ENCODE measurements at regions not wholly inside any gene's neighbourhood (a gene's known extent, or its start where the extent isn't known, plus 50 kb on each side); places are given as distances from the start of the nearest gene placed in this dataset.

DNA sequence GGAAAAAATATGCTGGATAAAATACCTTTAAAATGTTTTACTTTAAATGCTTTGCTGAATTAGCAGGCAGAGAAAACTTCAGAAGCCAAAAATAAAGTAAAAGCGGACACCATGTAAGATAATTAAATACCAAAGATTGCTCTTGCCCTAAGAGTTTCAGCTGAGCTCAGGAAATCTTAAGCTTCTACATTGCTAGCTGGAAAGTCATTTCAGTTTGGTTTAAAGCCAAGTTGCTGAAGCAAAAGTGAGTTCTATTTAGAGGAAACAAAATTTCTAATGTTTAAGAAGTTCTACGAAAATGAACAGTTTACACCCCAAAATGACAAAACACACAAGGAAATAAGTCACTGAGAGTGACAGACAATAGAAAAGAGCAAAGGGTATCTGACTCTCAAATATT is 310.0 kb downstream of the ADAMTS20 start:
- peak overlapping the region; percentile 62 for H3K4me2 ChIP-seq (ENCODE audit: insufficient read depth, low read length)
- no peaks in the 10 kb centered on the region for H3K9me1 ChIP-seq (replicated peaks; ENCODE audit: control insufficient read depth, extremely low read depth, insufficient read depth, low read length)
- H3K27me3 ChIP-seq (ENCODE audit: control insufficient read depth in 2 of 2, insufficient read depth in 2 of 2, low read length in 2 of 2) = no peaks in the 10 kb centered on the region
- peaks cover 37% of the 10 kb centered on the region for H3K4me1 ChIP-seq (ENCODE audit: control insufficient read depth, extremely low read depth, insufficient read depth, low read length)
- H3K79me2 ChIP-seq (ENCODE audit: control insufficient read depth, insufficient read depth, low read length) = no peaks in the 10 kb centered on the region
- DNase-seq (ENCODE audit: low read depth, low spot score) (peak; percentile 27), FAIRE-seq (no peak)
- no peaks in the 10 kb centered on the region for H4K20me1 ChIP-seq (replicated peaks; ENCODE audit: control insufficient read depth, extremely low read depth, insufficient read depth, low read length)
- H3K36me3 ChIP-seq (ENCODE audit: control insufficient read depth in 2 of 2, extremely low read depth in 1 of 2, insufficient read depth in 2 of 2, low read length in 2 of 2) = no peaks in the 10 kb centered on the region
- H3K27ac ChIP-seq (ENCODE audit: insufficient read depth, low read depth, low read length) = no peak overlapping the region
- ChIA-PET POLR2A (no interaction called here), CTCF (interaction anchor here (1.3 to 1.6 kb wide), 2 partner anchors 39 to 40 kb away, joined by 3 to 4 read pairs; no protein-coding TSS in a partner anchor)
- no peak overlapping the region for H3K4me3 ChIP-seq (replicated peaks in 1 of 3; ENCODE audit: insufficient read depth in 1 of 3, low read depth in 1 of 3, low read length in 3 of 3)
- BruUV-seq (replicated peaks) = no TSS peak
- dilution Hi-C loops (cut with MboI; ENCODE audit: extremely low pct_ligation_motif_present, low sequenced_read_pairs) = no loop called here
- peak overlapping the region; percentile 45 for H2AFZ ChIP-seq (ENCODE audit: low read depth, low read length)
- no peaks in the 10 kb centered on the region for H3K9me3 ChIP-seq (replicated peaks; ENCODE audit: control insufficient read depth, insufficient read depth, low read length)
- intact Hi-C loops (cut with micrococcal nuclease) = no loop called here
- TF ChIP-seq, protein P1, sequence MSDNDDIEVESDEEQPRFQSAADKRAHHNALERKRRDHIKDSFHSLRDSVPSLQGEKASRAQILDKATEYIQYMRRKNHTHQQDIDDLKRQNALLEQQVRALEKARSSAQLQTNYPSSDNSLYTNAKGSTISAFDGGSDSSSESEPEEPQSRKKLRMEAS (IDR thresholded peaks at IDR 0.05; ENCODE audit: insufficient read depth, insufficient read length) = no peak
- no peak for TF ChIP-seq EZH2 (IDR thresholded peaks at IDR 0.05; ENCODE audit: borderline replicate concordance, low read depth, low read length, severe bottlenecking)
- no peak overlapping the region for H3K9ac ChIP-seq (replicated peaks; ENCODE audit: extremely low read depth, insufficient read depth, low read length)

DNA sequence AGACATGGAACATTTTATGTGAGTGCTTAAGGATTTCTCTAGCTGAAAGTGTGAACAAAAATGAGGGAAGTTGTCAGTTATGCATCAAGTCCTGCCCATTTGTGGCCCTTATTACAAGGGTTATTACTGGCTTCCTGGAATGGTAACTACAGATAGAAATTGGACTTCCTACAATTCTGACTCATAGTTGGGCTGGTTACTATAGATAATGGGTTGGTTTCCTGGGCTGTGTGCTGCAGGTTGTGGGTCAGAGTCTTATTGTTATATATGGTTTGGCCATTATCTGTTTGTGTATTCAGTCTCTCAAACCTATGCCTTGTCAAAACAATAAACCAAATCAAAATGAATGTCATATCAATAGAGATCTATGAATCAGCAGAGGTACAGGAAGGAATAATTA is 313.7 kb downstream of the ADAMTS20 start:
- ChIA-PET POLR2A (interaction anchor here (0.9 to 1.2 kb wide), 3 partner anchors 29 to 448 kb away, joined by 3 to 6 read pairs (median 6); no protein-coding TSS in a partner anchor), CTCF (interaction anchor here (0.7 to 3.5 kb wide), 17 partner anchors 9 to 755 kb away, joined by 3 to 15 read pairs (median 3); no protein-coding TSS in a partner anchor)
- TF ChIP-seq POLR2AphosphoS5 (IDR thresholded peaks at IDR 0.05; ENCODE audit: insufficient read depth, low read depth, low read length) (peak; percentile 98), MYC (IDR thresholded peaks at IDR 0.05; ENCODE audit: low read depth, low read length) (no peak), GATA2 (IDR thresholded peaks at IDR 0.05; ENCODE audit: insufficient read depth, insufficient read length, low read depth, low read length) (peak; percentile 100), JUN (IDR thresholded peaks at IDR 0.05; ENCODE audit: borderline replicate concordance, insufficient read depth, insufficient read length, low read depth) (peak; percentile 98), FOS (IDR thresholded peaks at IDR 0.05; ENCODE audit: borderline replicate concordance, insufficient read depth, low read length) (peak; percentile 97), POLR2A (IDR thresholded peaks at IDR 0.05; ENCODE audit: low read depth, low read length) (peak; percentile 94)
- TF ChIP-seq, protein P1 (IDR thresholded peaks at IDR 0.05; ENCODE audit: insufficient read depth, insufficient read length) = no peak
- DNase-seq (ENCODE audit: low read depth, low spot score) = peak; percentile 99
- no peaks in the 10 kb centered on the region for H3K9me3 ChIP-seq (replicated peaks; ENCODE audit: control insufficient read depth, insufficient read depth, low read length)
- H2AFZ ChIP-seq (ENCODE audit: low read depth, low read length) = no peak overlapping the region
- no peak overlapping the region for H3K4me3 ChIP-seq (replicated peaks in 1 of 3; ENCODE audit: insufficient read depth in 1 of 3, low read depth in 1 of 3, low read length in 3 of 3)
- no peaks in the 10 kb centered on the region for H4K20me1 ChIP-seq (replicated peaks; ENCODE audit: control insufficient read depth, extremely low read depth, insufficient read depth, low read length)
- H3K4me2 ChIP-seq (ENCODE audit: insufficient read depth, low read length) = peak overlapping the region; percentile 68
- H3K4me1 ChIP-seq (ENCODE audit: control insufficient read depth, extremely low read depth, insufficient read depth, low read length) = peaks cover 54% of the 10 kb centered on the region
- peak; percentile 94 for FAIRE-seq
- H3K36me3 ChIP-seq (ENCODE audit: control insufficient read depth in 2 of 2, extremely low read depth in 1 of 2, insufficient read depth in 2 of 2, low read length in 2 of 2) = no peaks in the 10 kb centered on the region
- intact Hi-C loops (cut with micrococcal nuclease) (loop anchor here (1.0 kb wide), 10 partner anchors 29 to 756 kb away; no protein-coding TSS in a partner anchor), dilution Hi-C loops (cut with MboI; ENCODE audit: extremely low pct_ligation_motif_present, low sequenced_read_pairs) (no loop called here)
- no TSS peak for BruUV-seq (replicated peaks)
- H3K9ac ChIP-seq (replicated peaks; ENCODE audit: extremely low read depth, insufficient read depth, low read length) = peak overlapping the region; percentile 48
- no peaks in the 10 kb centered on the region for H3K9me1 ChIP-seq (replicated peaks; ENCODE audit: control insufficient read depth, extremely low read depth, insufficient read depth, low read length)
- H3K79me2 ChIP-seq (ENCODE audit: control insufficient read depth, insufficient read depth, low read length) = no peaks in the 10 kb centered on the region
- H3K27ac ChIP-seq (ENCODE audit: insufficient read depth, low read depth, low read length) = peak overlapping the region; percentile 95
- H3K27me3 ChIP-seq (ENCODE audit: control insufficient read depth in 2 of 2, insufficient read depth in 2 of 2, low read length in 2 of 2) = no peaks in the 10 kb centered on the region

Data from endothelial cell of umbilical vein (primary cell).